ENCODE measurements at regions not wholly inside any gene's neighbourhood (a gene's known extent, or its start where the extent isn't known, plus 50 kb on each side); places are given as distances from the start of the nearest gene placed in this dataset.

- no peak overlapping the region for H3K27ac ChIP-seq (ENCODE audit: low read length)
- H3K9ac ChIP-seq (ENCODE audit: low read length): no peak overlapping the region
- TF ChIP-seq EP300 (conservative IDR thresholded peaks at IDR 0.05; ENCODE audit: poor library complexity, severe bottlenecking): no peak
- no peak for TF ChIP-seq RAD21 (conservative IDR thresholded peaks at IDR 0.05)
- TF ChIP-seq SMC3 (conservative IDR thresholded peaks at IDR 0.05; ENCODE audit: poor library complexity): no peak
- TF ChIP-seq REST (IDR thresholded peaks at IDR 0.05; ENCODE audit: borderline replicate concordance): no peak
- TF ChIP-seq MXI1 (conservative IDR thresholded peaks at IDR 0.05; ENCODE audit: poor library complexity, severe bottlenecking): no peak
- no peak for TF ChIP-seq CTCF (IDR thresholded peaks at IDR 0.05; ENCODE audit: poor library complexity, severe bottlenecking)
- no peak for TF ChIP-seq TAF1 (IDR thresholded peaks at IDR 0.05; ENCODE audit: low read depth)
- no peak for TF ChIP-seq POLR2AphosphoS5 (IDR thresholded peaks at IDR 0.05)
- TF ChIP-seq EZH2 (IDR thresholded peaks at IDR 0.05; ENCODE audit: borderline replicate concordance, insufficient read depth, low read length, poor library complexity, severe bottlenecking): no peak
- H3K9me2 ChIP-seq (ENCODE audit: insufficient read depth, low read length): no peaks in the 10 kb centered on the region
- no peaks in the 10 kb centered on the region for H4K20me1 ChIP-seq (ENCODE audit: insufficient read depth)
- H2AFZ ChIP-seq (ENCODE audit: low read depth, low read length): no peak overlapping the region
- no peaks in the 10 kb centered on the region for H3K9me3 ChIP-seq (ENCODE audit: low read length)
- no peaks in the 10 kb centered on the region for H3F3A ChIP-seq (ENCODE audit: insufficient read depth, low read length, poor library complexity, severe bottlenecking)
- no peaks in the 10 kb centered on the region for H3K79me2 ChIP-seq (replicated peaks; ENCODE audit: insufficient read depth, low read length)
- no peaks in the 10 kb centered on the region for H3K36me3 ChIP-seq (ENCODE audit: insufficient read depth, low read length)
- no peak overlapping the region for H3K4me3 ChIP-seq (ENCODE audit: low read length)
- no peaks in the 10 kb centered on the region for H3K27me3 ChIP-seq (ENCODE audit: insufficient read depth, low read depth, low read length)
- H3K4me2 ChIP-seq (ENCODE audit: low read length): no peak overlapping the region
Measured at GRCh38 chr5:148953711-148954110, 109.2 kb downstream of the SH3TC2 start.
